GM12872 (cell line): ENCODE measurements at regions not wholly inside any gene's neighbourhood (a gene's known extent, or its start where the extent isn't known, plus 50 kb on each side); places are given as distances from the start of the nearest gene placed in this dataset.

Experiments used
- TF ChIP-seq, protein P1 (sequence below): IDR thresholded peaks from 3 replicates; pipeline ENCODE4 v1.5.1; 2011; ENCODE audit warnings: low read depth, mild to moderate bottlenecking, low read length, moderate library complexity; ENCODE audit not compliant: insufficient read depth

DNA sequence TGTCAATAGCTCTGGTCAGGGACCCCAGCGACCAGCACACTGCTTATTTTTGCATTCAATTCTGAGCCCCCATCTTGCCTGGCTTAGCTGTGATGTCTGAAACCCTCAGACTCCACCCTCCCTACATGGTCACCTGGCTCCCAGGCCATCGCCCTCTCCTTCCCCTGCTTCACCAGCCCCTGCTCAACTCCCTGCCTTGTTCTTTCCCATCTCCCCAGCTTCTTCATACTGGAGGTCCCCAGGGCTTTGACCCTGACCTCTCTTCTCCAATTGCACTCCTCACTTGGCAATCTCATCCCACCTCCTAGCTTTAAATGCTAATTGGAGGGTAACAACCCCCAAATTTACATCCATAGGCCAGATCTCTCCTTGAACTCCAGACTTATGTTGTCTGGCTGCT lies 84.3 kb upstream of the GNAZ start:
- TF ChIP-seq, protein P1, sequence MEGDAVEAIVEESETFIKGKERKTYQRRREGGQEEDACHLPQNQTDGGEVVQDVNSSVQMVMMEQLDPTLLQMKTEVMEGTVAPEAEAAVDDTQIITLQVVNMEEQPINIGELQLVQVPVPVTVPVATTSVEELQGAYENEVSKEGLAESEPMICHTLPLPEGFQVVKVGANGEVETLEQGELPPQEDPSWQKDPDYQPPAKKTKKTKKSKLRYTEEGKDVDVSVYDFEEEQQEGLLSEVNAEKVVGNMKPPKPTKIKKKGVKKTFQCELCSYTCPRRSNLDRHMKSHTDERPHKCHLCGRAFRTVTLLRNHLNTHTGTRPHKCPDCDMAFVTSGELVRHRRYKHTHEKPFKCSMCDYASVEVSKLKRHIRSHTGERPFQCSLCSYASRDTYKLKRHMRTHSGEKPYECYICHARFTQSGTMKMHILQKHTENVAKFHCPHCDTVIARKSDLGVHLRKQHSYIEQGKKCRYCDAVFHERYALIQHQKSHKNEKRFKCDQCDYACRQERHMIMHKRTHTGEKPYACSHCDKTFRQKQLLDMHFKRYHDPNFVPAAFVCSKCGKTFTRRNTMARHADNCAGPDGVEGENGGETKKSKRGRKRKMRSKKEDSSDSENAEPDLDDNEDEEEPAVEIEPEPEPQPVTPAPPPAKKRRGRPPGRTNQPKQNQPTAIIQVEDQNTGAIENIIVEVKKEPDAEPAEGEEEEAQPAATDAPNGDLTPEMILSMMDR = no peak

DNA sequence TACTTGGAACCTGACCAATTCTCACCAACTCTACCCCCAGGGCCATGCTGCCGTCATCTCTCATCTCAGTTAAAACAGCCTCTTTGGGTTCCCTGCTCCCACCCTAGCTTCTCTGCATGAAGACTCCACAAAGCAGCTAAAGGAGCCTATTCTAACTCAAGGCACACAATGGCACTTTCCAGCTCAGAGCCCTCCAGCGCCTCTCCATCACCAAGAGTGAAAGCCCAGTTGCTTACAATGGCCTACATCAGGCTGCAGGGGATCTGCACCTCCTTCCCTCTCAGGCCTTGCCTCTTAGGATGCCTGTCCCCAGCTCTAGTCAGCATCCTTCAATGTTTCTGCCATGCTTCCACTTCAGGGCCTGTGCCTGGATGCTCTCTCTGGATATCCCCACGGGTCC lies 83.7 kb upstream of the GNAZ start:
- TF ChIP-seq, protein P1 = no peak

DNA sequence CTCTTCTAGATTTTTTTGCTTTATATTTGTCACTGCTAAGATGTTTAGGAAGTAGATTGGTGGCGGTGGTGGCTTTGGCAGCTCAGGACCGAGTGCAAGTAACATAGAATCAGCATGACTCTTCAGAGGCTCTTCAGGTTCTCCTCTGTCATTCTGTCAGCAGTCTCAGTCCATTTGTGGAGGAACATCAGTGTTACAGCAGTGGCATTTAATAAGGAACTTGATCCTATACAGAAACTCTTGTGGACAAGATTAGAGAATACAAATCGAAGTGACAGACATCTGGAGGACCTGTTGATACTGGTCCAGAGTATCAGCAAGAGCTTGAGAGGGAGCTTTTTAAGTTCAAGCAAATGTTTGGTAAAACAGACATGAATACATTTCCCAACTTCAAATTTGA lies 82.2 kb upstream of the GNAZ start:
- TF ChIP-seq, protein P1 = no peak

DNA sequence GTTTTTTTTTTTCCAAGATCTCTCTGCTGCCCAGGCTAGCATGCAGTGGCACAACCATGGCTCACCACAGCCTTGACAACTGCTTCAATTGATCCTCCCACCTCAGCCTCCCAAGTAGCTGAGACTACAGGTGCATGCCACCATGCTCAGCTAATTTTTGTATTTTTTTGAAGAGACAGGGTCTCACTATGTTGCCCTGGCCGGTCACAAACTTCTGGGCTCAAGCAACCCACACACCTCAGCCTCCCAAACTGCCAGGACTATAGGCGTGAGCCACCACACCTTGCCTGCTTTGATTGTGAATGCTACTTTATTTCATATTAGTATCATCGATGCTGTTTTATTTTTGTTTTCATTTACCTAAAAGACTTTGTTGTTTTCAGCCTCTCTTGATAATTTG lies 81.5 kb upstream of the GNAZ start:
- TF ChIP-seq, protein P1 = no peak

DNA sequence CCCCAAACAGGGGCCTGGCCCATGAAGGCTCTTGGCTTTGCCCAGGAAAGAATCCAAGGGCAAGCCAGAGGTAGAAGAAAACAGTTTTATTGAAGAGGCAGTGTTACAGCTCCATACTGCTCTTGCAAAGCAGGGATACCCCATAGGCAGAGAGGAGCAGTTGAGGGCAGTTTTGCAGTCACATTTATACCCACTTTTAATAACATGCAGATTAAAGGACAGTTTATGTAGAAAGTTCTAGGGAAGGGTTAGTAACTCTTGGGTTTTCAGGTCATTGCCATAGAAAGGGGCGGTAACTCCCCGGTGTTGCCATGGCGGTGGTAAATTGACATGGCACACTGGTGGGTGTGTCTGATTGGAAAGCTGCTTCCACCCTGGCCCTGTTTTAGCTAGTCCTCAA lies 80.5 kb upstream of the GNAZ start:
- TF ChIP-seq, protein P1 = no peak

DNA sequence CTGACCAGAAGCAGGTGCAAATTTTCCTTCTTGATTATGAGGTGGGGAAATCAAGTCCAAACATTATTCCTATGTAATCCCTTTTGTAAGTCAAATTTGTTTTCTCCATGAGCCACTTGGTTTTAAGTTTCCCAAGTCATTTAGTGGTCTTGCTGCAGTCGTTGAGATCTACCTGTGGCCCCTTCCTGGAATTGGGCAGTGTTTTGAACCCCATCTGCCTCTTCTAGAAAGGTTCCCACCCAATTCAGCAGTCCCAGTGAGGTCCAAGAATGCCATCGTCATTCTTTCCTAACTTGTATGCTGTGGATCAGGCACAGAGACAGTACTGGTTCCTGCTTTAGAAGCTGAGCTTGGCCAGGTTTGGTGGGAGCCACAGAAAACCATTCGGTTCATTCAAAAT lies 77.8 kb upstream of the GNAZ start:
- TF ChIP-seq, protein P1 = no peak

DNA sequence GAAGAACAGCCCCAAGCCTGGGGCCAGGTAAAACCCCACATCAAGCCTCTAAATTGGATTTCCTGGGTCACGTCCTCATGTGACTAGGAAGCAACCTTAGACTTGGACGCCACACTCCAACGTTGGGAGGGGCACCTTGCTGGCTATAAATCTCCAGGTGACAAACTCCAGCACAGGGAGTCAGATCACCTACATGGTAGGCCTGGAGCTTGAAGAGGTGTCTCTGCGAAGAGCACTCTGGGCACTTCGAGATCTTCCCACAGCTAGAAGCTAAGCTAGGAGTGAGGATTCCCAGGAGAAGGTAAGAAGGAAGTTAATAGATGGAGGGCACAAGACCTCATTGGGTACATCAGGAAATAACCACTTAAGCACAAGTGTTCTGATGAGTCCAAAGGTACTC lies 77.1 kb upstream of the GNAZ start:
- TF ChIP-seq, protein P1 = no peak

DNA sequence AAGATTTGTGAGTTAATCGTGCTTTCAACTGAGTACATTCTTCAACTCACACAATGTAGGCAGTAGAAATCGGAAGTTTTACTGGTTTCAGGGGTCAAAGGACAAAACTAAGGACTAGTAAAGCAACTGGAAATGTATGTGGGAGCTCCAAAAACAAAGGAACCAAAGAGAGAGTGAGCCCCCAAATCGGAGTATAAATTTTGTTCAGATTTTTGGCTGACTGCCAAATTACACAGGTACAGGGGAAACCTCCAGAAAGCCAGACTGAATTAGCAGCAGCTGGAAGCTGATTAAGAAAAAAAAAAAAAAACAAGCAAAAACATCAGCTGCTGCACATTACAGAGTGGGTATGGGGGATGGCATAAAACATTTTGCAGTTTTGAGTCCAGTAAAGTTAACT lies 75.2 kb upstream of the GNAZ start:
- TF ChIP-seq, protein P1 = no peak
